DND-41 (cell line): ENCODE measurements at regions not wholly inside any gene's neighbourhood (a gene's known extent, or its start where the extent isn't known, plus 50 kb on each side); places are given as distances from the start of the nearest gene placed in this dataset.
"Not testable (repeated sequence)": the region's sequence is repeated elsewhere in the genome, so short reads cannot be mapped to it uniquely, and the experiment has no call there.

Experiments
- ATAC-seq: fragments of 200-7000 bp; cut with Tn5 transposase; 3 replicates; pipeline ENCODE4 v1.9.1; 2021; ENCODE audit warnings: low read depth; ENCODE audit not compliant: insufficient read depth
- DNase-seq: peaks from one replicate; pipeline ENCODE4 v3.0.0-alpha.2; 2020
- H2AFZ ChIP-seq: 2 replicates; pipeline ENCODE4 v1.6.0; 2012; ENCODE audit warnings: low read depth, low read length
- H3K27ac ChIP-seq: 2 replicates; pipeline ENCODE4 v1.5.1; 2012; ENCODE audit warnings: low read length, inconsistent platforms
- H3K27me3 ChIP-seq: fragments of 200-600 bp; sonication (generic); 2 replicates; pipeline ENCODE4 v1.6.0; 2012; ENCODE audit warnings: low read length, mild to moderate bottlenecking, inconsistent platforms; ENCODE audit not compliant: insufficient read depth, poor library complexity
- H3K36me3 ChIP-seq: 2 replicates; pipeline ENCODE4 v1.5.1; 2012; ENCODE audit warnings: low read length, inconsistent platforms; ENCODE audit not compliant: insufficient read depth
- H3K4me1 ChIP-seq: 2 replicates; pipeline ENCODE4 v1.5.1; 2012; ENCODE audit warnings: mild to moderate bottlenecking, low read length; ENCODE audit not compliant: insufficient read depth
- H3K4me2 ChIP-seq: 2 replicates; pipeline ENCODE4 v1.6.0; 2012; ENCODE audit warnings: mild to moderate bottlenecking, moderate library complexity, low read length, inconsistent platforms; ENCODE audit not compliant: insufficient read depth
- H3K4me3 ChIP-seq, 2 experiments: fragments of 200-600 bp in 1 of 2; shearing (Covaris generic) in 1 of 2; 2 replicates each; pipeline ENCODE4 v1.5.1; 2012 to 2016; ENCODE audit warnings: inconsistent platforms in 2 of 2, low read length in 2 of 2, mild to moderate bottlenecking in 2 of 2, low read depth in 1 of 2, moderate library complexity in 1 of 2
- H3K79me2 ChIP-seq: 2 replicates; pipeline ENCODE4 v1.6.0; 2012; ENCODE audit warnings: low read length, inconsistent platforms; ENCODE audit not compliant: insufficient read depth
- H3K9ac ChIP-seq: 2 replicates; pipeline ENCODE4 v1.6.0; 2012; ENCODE audit warnings: low read depth, mild to moderate bottlenecking, inconsistent platforms, low read length, moderate library complexity
- H3K9me3 ChIP-seq: 2 replicates; pipeline ENCODE4 v1.5.1; 2012; ENCODE audit warnings: low read length, moderate library complexity, mild to moderate bottlenecking, inconsistent platforms; ENCODE audit not compliant: insufficient read depth, severe bottlenecking
- H4K20me1 ChIP-seq: 2 replicates; pipeline ENCODE4 v1.6.0; 2012; ENCODE audit warnings: low read length; ENCODE audit not compliant: insufficient read depth
- EZH2 ChIP-seq: IDR thresholded peaks from 3 replicates; pipeline ENCODE4 v1.6.1; 2012; ENCODE audit warnings: borderline replicate concordance, low read depth, mild to moderate bottlenecking, moderate library complexity, low read length, inconsistent platforms; ENCODE audit not compliant: severe bottlenecking
- TF ChIP-seq, protein P1 (sequence below): IDR thresholded peaks from 2 replicates; pipeline ENCODE4 v1.5.1; 2012; ENCODE audit warnings: borderline replicate concordance, low read length, moderate library complexity, mild to moderate bottlenecking; ENCODE audit not compliant: poor library complexity, severe bottlenecking; ENCODE audit errors: extremely low read depth

DNA sequence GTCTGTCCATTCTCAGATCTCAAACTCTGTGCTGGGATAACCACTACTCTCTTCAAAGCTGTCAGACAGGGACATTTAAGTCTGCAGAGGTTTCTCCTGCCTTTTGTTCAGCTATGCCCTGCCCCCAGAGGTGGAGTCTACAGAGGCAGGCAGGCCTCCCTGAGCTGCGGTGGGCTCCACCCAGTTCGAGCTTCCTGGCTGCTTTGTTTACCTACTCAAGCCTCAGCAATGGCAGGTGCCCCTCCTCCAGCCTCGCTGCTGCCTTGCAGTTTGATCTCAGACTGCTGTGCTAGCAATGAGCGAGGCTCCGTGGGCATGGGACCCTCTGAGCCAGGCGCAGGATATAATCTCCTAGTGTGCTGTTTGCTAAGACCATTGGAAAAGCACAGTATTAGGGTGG is 53.1 kb upstream of the HUNK start:
- H3K36me3 ChIP-seq, DNase-seq, H3K9ac ChIP-seq, H3K9me3 ChIP-seq, H4K20me1 ChIP-seq, H3K27me3 ChIP-seq, H2AFZ ChIP-seq, H3K4me3 ChIP-seq, ATAC-seq, H3K4me2 ChIP-seq, H3K4me1 ChIP-seq, H3K27ac ChIP-seq, H3K79me2 ChIP-seq: not testable (repeated sequence)

DNA sequence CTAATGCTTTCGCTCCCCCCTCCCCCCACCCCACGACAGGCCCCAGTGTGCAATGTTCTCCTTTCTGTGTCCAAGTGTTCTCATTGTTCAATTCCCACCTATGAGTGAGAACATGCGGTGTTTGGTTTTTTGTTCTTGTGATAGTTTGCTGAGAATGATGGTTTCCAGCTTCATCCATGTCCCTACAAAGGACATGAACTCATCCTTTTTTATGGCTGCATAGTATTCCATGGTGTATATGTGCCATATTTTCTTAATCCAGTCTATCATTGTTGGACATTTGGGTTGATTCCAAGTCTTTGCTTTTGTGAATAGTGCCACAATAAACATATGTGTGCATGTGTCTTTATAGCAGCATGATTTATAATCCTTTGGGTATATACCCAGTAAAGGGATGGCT is 58.5 kb upstream of the HUNK start:
- H3K4me2 ChIP-seq, H3K4me3 ChIP-seq, ATAC-seq: not testable (repeated sequence)

DNA sequence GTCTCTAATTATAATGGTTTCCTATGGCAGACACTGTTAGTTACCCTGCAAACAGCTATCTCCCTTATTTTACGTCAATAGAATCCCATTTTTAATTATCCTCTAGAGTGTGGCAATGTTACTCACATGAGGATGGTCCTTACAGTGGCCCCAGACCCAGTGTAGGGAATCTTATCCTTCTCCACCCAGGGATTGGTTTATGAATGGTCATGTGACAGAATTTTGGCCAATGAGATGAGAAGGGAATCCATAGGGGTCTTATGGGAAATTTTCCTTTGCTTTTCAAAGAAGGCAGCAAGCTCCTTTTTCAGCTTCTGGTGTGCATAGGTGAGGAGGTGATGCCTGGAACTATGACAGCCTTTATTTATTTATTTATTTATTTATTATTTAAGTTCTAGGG is 59.0 kb upstream of the HUNK start:
- H3K79me2 ChIP-seq, result no peaks in the 10 kb centered on the region
- ATAC-seq (no peak), DNase-seq (no peak)
- no peaks in the 10 kb centered on the region for H3K36me3 ChIP-seq
- no peak overlapping the region for H3K4me2 ChIP-seq
- no peaks in the 10 kb centered on the region for H3K27me3 ChIP-seq
- H3K4me1 ChIP-seq, result no peaks in the 10 kb centered on the region
- H3K27ac ChIP-seq, result no peak overlapping the region
- H4K20me1 ChIP-seq, result no peaks in the 10 kb centered on the region
- H2AFZ ChIP-seq, result no peak overlapping the region
- H3K9ac ChIP-seq, result no peak overlapping the region
- TF ChIP-seq EZH2, result no peak
- TF ChIP-seq, protein P1, sequence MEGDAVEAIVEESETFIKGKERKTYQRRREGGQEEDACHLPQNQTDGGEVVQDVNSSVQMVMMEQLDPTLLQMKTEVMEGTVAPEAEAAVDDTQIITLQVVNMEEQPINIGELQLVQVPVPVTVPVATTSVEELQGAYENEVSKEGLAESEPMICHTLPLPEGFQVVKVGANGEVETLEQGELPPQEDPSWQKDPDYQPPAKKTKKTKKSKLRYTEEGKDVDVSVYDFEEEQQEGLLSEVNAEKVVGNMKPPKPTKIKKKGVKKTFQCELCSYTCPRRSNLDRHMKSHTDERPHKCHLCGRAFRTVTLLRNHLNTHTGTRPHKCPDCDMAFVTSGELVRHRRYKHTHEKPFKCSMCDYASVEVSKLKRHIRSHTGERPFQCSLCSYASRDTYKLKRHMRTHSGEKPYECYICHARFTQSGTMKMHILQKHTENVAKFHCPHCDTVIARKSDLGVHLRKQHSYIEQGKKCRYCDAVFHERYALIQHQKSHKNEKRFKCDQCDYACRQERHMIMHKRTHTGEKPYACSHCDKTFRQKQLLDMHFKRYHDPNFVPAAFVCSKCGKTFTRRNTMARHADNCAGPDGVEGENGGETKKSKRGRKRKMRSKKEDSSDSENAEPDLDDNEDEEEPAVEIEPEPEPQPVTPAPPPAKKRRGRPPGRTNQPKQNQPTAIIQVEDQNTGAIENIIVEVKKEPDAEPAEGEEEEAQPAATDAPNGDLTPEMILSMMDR, result no peak
- no peaks in the 10 kb centered on the region for H3K9me3 ChIP-seq
- H3K4me3 ChIP-seq, result no peak overlapping the region

More for the DNA sequence above, 58.5 kb upstream of the HUNK start:
- H3K36me3 ChIP-seq, H3K79me2 ChIP-seq, H4K20me1 ChIP-seq, H2AFZ ChIP-seq, H3K9me3 ChIP-seq, H3K9ac ChIP-seq, H3K27ac ChIP-seq, H3K4me1 ChIP-seq, DNase-seq, H3K27me3 ChIP-seq: not testable (repeated sequence)

DNA sequence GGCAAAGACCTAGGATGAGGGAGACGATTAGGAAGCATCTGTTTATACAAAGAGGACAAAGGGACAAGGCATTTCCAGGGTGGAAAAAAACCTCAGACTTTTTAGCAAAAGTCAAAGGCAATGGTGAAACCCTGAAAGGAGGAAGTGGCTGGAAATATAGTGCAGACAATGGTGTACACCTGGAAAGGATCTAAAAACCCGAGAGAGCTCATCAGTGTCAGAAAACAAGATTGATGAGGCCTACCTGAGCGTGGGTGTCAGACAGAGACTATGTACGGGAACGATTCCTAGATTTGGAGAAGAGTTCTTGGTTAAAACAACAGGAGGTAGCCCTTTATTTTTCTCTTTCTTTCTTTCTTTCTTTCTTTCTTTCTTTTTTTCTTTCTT is 68.8 kb upstream of the HUNK start:
- no peak overlapping the region for H2AFZ ChIP-seq
- DNase-seq (no peak), ATAC-seq (no peak)
- H3K4me2 ChIP-seq, result no peak overlapping the region
- H3K36me3 ChIP-seq, result no peaks in the 10 kb centered on the region
- H3K9ac ChIP-seq, result no peak overlapping the region
- H3K27me3 ChIP-seq, result no peaks in the 10 kb centered on the region
- no peaks in the 10 kb centered on the region for H4K20me1 ChIP-seq
- H3K79me2 ChIP-seq, result no peaks in the 10 kb centered on the region
- no peaks in the 10 kb centered on the region for H3K9me3 ChIP-seq
- no peak for TF ChIP-seq EZH2
- TF ChIP-seq, protein P1, result no peak
- H3K27ac ChIP-seq, result no peak overlapping the region
- H3K4me3 ChIP-seq, result no peak overlapping the region
- no peaks in the 10 kb centered on the region for H3K4me1 ChIP-seq
